DMS 273 (cell line): ENCODE measurements at regions not wholly inside any gene's neighbourhood (a gene's known extent, or its start where the extent isn't known, plus 50 kb on each side); places are given as distances from the start of the nearest gene placed in this dataset.
A peak's percentile ranks its signal among the peaks of the same experiment; 100 is the strongest.

Experiments used
- DNase-seq: peaks from one replicate; lab custom pipeline; 2025; ENCODE audit not compliant: unreplicated experiment; lab: John Stamatoyannopoulos, UW

DNA sequence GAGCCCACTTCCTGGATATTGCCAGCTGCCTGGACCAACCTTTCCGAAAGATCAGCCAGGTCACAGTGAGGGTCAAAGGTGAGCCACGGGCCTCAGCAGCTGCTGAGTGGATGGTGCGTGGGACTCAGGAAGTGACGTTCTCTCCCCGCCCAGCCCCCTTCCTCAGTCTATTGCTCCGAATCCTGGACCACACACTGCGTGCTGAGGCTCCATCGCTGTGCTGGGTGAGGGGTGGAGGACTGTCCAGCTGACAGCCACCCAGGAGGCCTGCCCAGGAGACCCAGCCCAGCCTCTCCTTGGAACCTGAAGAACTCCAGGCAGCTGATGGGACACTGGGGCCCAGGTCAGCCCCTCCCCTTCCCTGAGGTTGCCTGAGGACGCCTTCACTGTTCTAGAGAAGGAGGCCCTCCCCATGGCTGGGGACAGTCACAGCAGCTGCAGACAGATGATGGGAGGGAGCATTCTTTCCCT lies 94.4 kb upstream of the CD93 start:
- no peak for DNase-seq

DNA sequence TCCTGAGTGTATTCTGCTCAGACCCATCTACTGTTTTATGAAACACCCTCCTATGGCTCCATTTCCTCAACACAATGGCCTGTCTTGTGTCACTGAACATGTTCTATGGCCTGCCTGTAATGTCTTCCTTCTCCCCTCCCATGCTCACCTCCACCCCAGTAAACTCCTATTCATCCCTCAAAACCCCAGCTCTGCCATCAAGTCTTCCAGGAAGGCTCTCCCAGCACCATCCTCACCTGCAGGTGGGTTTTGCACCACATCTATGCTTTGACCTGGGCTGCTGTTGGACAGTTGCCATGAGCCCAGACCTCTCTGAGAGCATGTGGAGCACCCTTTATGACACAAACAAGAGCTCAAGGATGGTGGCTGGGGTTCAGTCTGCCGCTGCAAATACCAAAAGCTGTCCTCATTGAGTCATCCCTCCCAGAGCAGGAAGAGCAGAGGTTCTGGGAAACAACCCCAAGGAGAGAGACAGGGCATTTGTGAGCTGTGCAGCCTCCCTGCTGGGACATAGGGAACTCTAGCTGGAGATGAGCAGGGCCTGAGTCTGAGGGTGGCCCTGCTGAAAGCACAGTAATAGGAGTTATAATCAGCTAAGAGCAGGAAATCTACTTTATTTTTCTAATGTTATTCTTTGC lies 93.8 kb upstream of the CD93 start:
- no peak for DNase-seq

DNA sequence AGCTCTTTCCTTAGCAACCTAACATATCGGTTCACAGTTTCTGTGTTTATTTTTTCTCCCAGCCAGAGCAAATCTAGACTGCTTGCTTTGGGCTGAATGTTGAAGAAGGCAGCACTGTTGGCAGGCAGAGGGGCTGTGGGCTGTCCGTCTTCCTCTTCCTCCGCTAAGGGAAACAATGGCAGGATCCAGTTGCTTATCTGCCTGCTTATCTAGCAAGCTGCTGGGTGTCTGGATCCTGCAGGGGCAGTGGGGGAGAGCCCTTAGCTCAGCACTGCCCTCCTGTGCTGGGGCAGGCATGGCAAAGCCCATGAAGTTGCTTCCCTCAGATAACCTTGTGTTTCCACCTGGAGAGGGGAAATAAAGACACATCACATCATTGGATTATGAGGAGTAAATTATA lies 92.7 kb upstream of the CD93 start:
- no peak for DNase-seq

DNA sequence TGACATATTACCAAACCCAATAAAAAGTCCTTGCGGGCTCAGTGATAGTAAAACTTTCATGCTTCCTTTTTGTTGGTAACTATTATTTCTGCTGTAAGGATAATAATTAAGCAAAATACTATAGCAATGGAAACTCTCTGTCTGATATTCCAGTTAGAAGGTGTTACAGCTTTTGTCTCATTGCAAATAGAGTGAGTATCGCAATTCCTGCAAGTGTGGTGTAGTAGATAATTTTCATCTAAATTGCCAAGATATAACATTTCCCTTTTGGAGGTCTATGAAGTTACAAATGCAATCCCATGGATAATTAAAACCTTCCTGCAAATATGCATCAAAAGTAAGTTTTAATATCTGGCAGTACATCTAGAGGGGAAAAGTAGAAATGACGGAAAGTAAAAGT lies 88.7 kb upstream of the CD93 start:
- DNase-seq = no peak

DNA sequence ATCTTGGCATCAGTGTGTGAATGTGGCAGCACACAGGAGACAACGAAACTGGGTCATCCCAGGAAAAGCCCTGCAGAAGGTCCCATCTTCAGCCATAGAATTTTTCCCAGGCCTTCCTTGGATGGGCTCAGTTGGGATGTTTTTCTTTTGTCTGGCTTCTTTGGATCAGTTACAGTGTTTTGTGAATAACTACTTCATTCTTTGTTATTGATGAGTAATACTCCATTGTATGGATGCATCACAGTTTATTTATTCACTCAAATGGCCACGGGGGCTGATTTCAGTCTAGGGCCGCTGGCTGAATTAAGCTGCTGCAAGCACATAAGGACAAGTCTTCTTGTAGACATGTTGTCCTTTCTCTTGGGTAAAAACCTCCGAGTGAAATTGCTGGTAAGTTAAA lies 81.3 kb upstream of the CD93 start:
- DNase-seq = no peak

DNA sequence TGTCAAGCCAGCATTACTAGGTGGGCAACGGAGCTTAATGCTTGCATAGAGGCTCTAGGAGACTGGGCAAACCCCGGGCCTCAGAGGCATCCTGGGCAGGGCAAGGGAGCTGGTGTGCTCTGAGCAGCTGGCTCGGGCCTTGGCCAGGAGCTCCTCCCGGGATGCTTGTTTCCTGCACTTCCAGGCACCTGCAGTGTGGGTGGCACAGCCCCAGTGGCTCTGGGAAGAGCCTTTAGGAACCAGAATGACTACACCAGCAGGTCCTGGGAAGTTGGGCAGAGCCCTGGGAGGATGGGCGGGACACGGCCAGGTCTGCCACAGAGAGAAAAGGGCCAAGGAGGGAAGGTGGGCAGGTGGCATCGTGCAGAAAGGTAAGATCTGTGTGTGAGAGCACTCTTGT lies 80.4 kb upstream of the CD93 start:
- no peak for DNase-seq

DNA sequence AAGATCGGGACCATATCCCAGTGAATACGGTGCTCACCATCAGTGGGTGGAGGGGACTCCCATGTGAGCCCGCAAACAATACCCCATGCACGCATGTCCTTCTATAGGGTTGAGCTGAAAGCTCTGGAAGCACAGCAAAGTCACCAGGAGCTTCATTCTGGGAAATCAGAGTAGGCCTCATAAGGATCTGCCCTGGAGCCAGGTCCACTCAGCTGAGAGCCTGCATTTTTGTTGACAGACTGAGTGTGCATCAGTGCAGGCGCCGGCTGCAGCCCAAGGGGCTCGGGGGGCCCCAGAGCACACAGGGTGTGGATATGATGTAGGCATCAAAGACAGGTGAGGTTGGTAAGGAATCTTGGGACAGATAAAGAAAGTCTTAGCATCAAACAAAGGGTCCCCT lies 79.8 kb upstream of the CD93 start:
- DNase-seq = no peak

DNA sequence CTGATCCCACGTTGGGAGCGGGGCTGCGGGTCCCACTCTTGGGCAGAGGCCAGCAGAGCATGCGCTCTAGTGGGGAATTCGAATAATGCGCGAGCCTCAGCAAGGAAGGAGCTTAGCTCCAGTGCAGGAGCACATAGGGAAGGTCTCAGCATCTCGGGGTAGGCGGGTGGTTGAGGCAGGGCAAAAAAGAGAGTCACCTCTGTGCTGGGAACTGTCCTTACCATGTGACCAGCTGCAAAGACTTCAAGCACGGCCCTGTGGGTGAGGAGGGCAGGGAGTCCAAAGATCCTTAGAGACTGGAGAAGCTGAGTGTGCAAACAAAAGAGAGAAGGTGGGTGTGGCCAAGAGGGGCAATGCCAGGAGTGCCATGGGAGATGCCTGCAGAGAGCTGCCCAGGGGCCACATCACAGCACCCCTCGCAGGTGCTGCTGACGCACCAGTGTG lies 79.2 kb upstream of the CD93 start:
- no peak for DNase-seq

DNA sequence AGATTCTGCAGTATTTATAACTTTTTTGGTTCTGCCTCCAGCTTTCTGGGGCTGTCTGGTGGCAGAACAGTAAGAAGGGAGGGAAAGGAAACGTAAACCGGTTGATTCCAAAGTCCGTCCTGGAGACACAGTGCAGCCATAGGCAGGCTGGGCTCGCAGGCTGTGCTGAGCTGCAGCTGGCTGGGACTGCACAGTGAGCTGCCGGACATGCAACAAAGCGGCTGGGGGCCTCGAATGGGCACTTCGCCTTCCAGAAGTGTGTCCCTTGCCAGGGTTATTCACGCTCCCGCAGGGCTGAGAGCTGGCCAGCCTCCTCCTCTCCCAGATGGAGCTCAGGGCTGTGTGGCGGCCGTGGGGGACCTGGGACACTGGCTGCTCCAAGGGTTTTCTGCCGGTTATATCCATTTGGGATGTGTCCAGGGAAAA lies 78.1 kb upstream of the CD93 start:
- DNase-seq = no peak

DNA sequence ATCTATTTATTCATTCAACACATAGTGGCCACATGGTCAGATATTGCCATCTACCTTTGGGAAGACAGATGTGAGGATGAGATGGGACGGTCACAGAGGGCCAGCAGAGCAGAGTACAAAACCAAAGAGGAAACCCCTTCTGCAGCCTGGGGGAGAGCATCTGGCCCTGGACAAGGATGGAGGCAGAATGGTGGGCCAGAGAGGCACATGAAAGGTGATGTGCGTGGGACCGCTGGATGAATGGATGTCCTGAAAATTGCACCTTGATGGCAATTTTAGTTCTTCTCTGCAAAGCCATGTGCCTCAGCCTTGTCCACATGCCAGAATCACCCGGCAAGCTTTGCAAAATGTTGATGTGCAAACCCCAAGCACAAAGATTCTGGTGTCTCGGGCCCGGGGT lies 77.4 kb upstream of the CD93 start:
- no peak for DNase-seq

DNA sequence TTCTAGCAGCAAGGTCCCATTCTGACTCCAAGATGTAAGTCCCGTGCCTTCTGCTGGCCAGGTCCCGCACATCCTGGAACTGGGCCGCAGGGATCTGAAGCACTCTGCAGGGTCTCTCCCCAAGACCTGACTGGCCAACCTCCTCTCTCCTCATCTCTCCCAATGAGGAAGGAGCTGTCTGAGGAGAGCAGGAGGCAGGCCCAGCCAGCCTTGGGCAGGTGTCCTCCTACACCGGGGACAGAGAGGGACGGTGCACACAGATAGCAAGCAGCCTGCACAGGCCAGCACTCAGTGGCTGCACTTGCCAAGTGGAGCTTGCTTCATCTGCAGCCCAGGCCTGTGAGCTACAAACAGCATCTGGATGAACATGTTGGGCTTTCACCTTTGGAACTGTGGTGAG lies 76.8 kb upstream of the CD93 start:
- DNase-seq = no peak

DNA sequence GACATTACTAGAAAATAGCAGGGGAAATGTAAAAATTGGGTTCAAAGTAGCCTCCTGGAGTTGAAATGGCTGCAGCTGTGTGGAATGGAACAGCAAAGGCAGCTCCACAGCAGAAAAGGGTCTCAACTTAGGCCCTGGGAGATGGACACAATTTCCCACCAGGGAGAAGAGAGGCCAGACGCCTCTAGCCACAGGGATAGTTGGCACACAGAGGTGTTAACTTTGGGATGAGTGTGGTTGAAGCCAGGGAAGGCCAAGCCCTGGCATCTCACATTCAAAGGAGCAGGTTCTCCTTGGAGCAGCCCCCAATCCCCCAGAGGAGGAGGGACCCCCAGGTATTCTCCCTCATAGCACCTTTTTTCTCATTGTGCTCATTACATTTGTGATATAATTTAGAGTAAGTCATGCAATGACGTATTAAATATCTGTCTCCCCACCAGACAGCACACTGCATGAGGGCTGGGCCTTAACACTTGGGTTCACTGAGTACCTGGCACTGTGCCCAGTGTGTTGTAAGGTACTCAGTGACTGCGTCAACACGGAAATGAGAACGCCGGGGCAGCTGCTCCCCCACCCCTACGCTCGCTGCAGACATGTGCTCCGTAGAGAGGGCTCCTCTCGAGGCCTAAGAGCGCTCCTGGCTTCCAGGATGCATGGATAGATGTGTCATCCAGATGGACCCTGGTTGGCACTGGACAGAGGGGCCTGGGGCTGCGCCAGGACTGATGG lies 76.0 kb upstream of the CD93 start:
- peak; percentile 23 for DNase-seq

DNA sequence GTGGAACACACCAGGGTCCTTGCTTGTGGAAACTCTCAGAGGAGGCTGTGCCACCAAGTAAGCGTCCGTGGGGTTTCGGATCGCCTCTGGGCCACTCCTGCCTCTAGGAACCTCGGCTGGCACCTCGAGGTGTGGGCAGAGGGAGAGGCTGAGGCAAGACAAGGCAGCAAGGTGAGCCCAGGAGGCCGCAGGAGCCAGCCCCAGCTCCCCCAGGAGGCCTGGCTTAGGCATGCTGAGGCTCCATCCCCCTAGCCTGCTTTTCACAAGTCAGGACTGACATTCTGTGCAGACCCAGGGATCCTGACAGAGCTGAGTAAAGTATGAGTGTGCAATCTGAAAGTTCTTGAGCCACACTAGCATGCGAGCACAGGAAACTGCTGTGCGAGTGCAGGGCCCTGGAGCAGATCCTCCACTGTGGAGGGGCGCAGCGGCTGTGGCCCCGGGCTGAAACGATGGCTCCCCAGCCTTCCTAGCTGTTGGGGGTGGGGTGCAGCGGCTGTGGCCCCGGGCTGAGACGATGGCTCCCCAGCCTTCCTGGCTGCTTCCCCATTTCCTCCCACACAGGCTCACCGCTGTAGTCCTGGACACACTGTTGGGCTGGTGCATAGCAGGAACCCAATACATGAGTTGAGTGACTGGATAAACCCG lies 75.2 kb upstream of the CD93 start:
- DNase-seq = no peak

DNA sequence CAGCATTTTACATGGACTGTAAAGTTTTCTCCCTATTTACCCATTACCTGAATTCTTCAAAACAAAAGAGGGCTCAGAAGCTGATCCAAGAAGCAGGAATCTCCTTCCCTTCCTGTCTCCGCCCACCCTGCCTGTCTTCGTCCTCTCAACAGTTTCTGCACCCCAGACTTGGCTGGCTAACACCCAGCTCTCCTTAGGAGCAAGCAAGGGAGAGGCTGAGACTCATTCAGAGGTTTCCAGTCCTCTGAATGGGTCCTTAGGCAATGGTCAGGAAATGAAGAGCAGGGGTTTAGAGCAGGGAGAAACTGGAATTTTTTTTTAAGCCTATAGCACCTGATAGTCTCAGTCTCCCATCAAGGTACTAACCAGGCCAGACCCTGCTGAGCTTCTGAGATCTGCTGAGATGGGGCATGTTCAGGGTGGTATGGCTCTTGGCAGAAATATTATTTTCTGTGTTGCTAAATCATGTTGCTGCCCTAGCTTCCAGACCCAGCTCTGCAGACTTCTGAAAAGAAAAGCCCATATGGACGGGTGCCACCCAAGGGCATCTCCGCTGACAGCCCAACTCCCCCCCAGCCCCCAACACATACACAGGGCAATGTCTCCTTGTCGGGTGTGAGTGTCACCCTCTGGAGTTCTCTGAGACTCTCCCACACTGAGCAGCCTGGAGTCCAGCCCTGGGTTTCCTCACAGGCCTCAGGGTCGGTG lies 74.6 kb upstream of the CD93 start:
- no peak for DNase-seq

DNA sequence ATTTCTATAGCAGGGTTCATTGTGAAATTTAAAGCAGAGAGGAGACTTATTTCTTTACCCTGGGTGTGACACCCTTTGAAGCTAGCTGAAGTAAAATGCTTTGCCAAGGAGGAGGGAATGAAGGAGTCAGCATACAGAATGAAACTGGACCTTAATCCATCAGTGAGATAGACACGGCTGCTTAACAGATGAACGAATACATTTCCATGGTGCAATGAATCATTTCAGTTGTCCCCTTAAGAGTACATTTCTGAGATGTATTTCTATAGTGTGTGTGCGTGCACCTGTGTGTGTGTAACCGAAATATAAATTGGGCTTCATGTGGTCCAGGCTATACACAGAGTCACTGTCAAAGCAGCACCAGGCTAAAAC lies 73.8 kb upstream of the CD93 start:
- DNase-seq = no peak

DNA sequence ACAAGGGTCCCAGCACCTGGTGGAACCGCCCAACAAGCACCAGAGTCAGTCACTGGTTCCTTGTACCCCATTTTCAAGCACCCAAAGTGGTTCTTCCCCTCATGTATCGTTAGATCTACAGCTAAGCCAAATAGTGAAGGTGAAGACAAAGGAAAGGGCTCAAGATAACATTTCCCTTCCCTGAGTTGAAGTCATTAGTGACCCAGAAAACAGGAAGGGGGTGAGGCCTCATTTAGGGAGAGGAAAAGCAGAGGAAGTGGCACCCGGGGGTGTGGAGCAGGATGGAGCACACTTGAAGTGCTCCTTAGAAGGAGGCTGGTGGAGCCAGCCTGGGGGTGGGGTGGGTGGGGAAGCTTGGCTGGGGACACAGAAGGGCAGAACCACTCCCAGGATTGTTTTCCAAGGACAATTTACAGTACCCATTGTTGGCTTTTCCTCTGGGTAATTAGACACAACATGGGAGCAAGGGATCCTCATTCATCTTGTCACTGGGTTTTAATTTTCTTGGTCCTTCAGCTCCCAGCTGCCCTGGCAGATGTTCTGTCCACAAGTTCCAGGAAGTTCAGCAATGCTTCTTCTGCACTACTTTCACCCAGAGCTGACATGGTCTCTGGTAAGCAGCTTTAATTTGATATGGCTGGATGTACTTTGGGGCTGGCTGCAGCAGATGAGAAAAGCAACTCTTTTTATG lies 73.3 kb upstream of the CD93 start:
- no peak for DNase-seq

DNA sequence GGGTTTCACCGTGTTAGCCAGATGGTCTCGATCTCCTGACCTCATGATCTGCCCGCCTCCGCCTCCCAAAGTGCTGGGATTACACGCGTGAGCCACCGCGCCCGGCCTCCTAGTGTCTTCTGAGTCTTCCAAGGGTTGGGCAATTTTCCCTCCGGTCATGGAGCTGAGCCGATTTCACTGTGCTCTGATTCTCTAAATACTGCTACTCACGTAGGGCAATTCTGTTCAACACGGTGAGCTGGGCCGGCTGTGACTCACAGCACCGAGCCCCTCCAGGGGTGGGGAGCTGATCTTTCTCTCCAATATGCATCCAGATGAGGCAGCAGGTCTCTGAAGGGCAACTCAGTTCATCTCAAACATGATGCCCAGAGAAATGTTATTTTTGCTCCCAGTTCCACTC lies 71.6 kb upstream of the CD93 start:
- DNase-seq = no peak

DNA sequence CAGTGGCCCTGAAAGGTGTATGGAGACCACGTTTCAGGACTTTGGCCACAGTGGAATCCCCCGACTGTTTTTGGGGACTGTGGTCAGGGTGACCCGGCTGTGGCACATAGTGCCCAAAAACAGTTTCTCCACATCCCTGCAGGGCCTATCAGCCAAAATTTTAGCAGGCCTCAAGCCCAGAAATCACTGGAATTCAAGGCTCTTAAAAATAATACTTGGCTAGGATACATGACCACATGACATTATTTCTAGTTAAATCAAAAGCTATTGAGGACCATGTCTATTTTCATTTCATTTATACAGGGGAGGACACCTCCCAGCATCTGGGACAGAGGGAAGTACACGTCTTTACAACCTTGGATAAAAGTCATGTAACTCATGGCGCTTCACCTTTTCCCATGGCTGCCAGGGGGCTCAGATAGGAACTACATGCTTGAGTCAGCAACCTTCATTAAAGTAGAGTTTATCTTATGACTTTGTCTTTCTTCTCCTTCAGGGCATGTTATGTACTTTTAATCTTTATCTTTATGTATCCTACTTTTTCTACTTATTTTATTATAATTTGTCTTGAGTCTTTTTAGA lies 70.8 kb upstream of the CD93 start:
- DNase-seq = no peak

DNA sequence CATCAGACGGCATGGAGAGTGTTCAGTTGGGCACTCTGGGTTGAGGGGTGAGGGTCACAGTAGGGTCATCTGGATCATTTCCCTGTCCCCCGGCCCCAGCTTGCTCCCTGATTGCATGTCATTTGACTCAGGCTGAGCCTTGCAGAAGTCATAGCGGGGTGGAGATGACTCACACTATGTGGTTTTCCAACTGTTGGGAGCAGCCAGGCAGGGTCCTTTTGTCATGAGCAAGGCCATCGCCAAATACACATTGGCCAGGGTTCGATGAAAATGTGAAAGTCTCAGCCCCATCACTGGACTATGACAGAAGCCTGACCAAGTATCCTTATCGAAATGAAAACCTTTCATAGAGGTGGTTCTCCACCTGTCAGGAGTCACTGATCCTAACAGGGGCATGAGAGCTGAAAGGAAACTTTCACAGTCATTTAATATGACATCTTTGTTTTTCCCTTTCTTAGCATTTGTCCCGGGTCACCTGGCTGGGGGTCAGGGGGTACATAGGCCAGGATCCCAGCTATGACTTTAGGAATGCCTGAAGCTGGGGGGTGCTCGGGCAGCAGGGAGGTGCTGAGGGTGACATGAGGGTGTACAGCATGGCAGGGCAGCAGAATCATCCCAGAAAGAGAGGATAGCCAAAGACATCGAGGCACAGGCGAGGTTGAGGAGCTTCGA lies 70.2 kb upstream of the CD93 start:
- no peak for DNase-seq

DNA sequence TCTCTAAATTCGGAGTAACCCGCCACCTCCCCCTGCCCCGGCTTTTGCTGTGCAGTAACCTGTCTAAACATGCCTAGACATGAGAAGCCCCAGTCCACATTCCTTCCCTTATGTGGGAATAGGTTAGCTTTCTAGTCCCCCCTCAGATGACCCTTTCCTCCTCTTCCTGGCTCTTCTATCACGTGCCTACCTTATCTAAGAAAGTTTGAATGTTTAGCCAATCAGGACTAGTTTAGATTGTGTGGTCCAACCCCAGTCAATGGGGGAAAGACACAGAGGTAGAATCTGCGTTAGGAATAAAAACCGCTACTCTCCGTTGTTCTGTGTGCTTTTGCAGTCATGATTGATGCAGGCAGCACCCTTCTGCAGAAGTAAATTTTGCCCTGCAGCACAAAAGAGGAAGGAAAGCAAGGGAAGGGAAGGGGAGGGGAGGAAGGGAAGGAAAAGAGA lies 69.0 kb upstream of the CD93 start:
- DNase-seq = no peak
